H1 (cell line): ENCODE measurements at regions not wholly inside any gene's neighbourhood (a gene's known extent, or its start where the extent isn't known, plus 50 kb on each side); places are given as distances from the start of the nearest gene placed in this dataset.

Experiments
- CTCF ChIA-PET: fragments of 300-600 bp; sonication (Branson Sonifier 250); formaldehyde crosslinking; loops from one replicate; lab custom pipeline; 2021; ENCODE audit not compliant: partially characterized antibody; lab: Charles Lee
- POLR2A ChIA-PET: fragments of 300-600 bp; sonication (Branson Sonifier 250); formaldehyde crosslinking; loops from one replicate; lab custom pipeline; 2021; ENCODE audit warnings: inconsistent platforms; ENCODE audit not compliant: partially characterized antibody; lab: Charles Lee
- DNase-seq, 2 experiments: peaks; one replicate each; pipeline versions ENCODE4 v3.0.0 to v3.0.0-alpha.2; 2010 to 2022; ENCODE audit warnings: low spot score in 2 of 2, low read depth in 1 of 2, mixed read lengths in 1 of 2
- FAIRE-seq: peaks from 2 replicates; lab custom pipeline; 2011; peaks lifted over from hg19 to GRCh38; lab: Jason Lieb, UNC
- H2AFZ ChIP-seq: 2 replicates; pipeline ENCODE4 v1.8.1; 2012; ENCODE audit warnings: low read length, inconsistent platforms
- H2AK5ac ChIP-seq: 2 replicates; pipeline ENCODE4 v1.6.1; 2013; ENCODE audit warnings: low read depth, low read length
- H2BK120ac ChIP-seq: replicated peaks from 2 replicates; pipeline ENCODE3; 2013; ENCODE audit warnings: low read depth, low read length, inconsistent platforms
- H2BK12ac ChIP-seq: 2 replicates; pipeline ENCODE4 v1.6.1; 2013; ENCODE audit warnings: low read depth, low read length
- H2BK15ac ChIP-seq: 2 replicates; pipeline ENCODE4 v1.6.1; 2013; ENCODE audit warnings: low read length
- H2BK20ac ChIP-seq: 2 replicates; pipeline ENCODE4 v1.6.1; 2013; ENCODE audit warnings: low read length
- H2BK5ac ChIP-seq: 2 replicates; pipeline ENCODE4 v1.6.1; 2013; ENCODE audit warnings: low read depth, low read length
- H3K14ac ChIP-seq: 2 replicates; pipeline ENCODE4 v1.6.1; 2013; ENCODE audit warnings: inconsistent platforms; ENCODE audit not compliant: insufficient read length
- H3K18ac ChIP-seq: 2 replicates; pipeline ENCODE4 v1.6.1; 2013; ENCODE audit warnings: low read length; ENCODE audit errors: extremely low read depth
- H3K23ac ChIP-seq: 2 replicates; pipeline ENCODE4 v1.6.1; 2013; ENCODE audit warnings: inconsistent platforms; ENCODE audit not compliant: insufficient read length
- H3K23me2 ChIP-seq: 2 replicates; pipeline ENCODE4 v1.6.1; 2013; ENCODE audit warnings: low read depth, low read length
- H3K27ac ChIP-seq: 2 replicates; pipeline ENCODE4 v1.6.1; 2011; ENCODE audit warnings: low read depth, low read length, inconsistent platforms
- H3K27me3 ChIP-seq, 4 experiments: replicated peaks in 1 of 4; 1 replicate in 1 of 4; 2 replicates in 3 of 4; pipeline versions ENCODE4 v1.6.1 to v1.8.1; 2011 to 2013; ENCODE audit warnings: low read length in 3 of 4, mild to moderate bottlenecking in 3 of 4, inconsistent platforms in 2 of 4, mixed read lengths in 2 of 4, moderate library complexity in 1 of 4; ENCODE audit not compliant: control insufficient read depth in 3 of 4, insufficient read depth in 3 of 4; ENCODE audit errors: extremely low read depth in 1 of 4
- H3K36me3 ChIP-seq, 4 experiments: 2 replicates each; pipeline versions ENCODE4 v1.6.1 to v1.8.1; 2011 to 2013; ENCODE audit warnings: mild to moderate bottlenecking in 4 of 4, low read length in 3 of 4, moderate library complexity in 2 of 4, control low read depth in 1 of 4, inconsistent platforms in 1 of 4; ENCODE audit not compliant: insufficient read depth in 4 of 4, control insufficient read depth in 2 of 4
- H3K4ac ChIP-seq: replicated peaks from 2 replicates; pipeline ENCODE3; 2013; ENCODE audit warnings: low read length, low read depth, mixed read lengths, inconsistent platforms; ENCODE audit not compliant: insufficient read length
- H3K4me1 ChIP-seq, 4 experiments: replicated peaks in 1 of 4; 1 replicate in 1 of 4; 2 replicates in 3 of 4; pipeline versions ENCODE4 v1.6.1 to v1.8.1; 2011 to 2013; ENCODE audit warnings: low read length in 3 of 4, inconsistent platforms in 2 of 4, mixed read lengths in 1 of 4; ENCODE audit not compliant: insufficient read depth in 4 of 4, control insufficient read depth in 3 of 4
- H3K4me2 ChIP-seq, 2 experiments: 2 replicates each; pipeline versions ENCODE4 v1.6.1 to v1.8.1; 2011 to 2013; ENCODE audit warnings: low read depth in 2 of 2, low read length in 2 of 2, control low read depth in 1 of 2, inconsistent platforms in 1 of 2, mild to moderate bottlenecking in 1 of 2; ENCODE audit not compliant: insufficient read depth in 1 of 2
- H3K4me3 ChIP-seq, 4 experiments: fragments of 200-600, 300-600 bp in 1 of 4; sonication (generic), shearing (Covaris generic), sonication (Bioruptor Twin) in 1 of 4; 2 replicates each; pipeline versions ENCODE4 v1.5.1 to v1.8.1; 2011 to 2016; ENCODE audit warnings: low read length in 4 of 4, low read depth in 3 of 4, control low read depth in 2 of 4, inconsistent platforms in 2 of 4, mild to moderate bottlenecking in 2 of 4, mixed read lengths in 1 of 4, moderate library complexity in 1 of 4; ENCODE audit not compliant: insufficient read depth in 2 of 4; ENCODE audit errors: extremely low read depth in 1 of 4
- H3K56ac ChIP-seq: replicated peaks from 2 replicates; pipeline ENCODE3; 2013; ENCODE audit warnings: low read depth, mild to moderate bottlenecking, mixed read lengths, low read length, inconsistent platforms; ENCODE audit not compliant: insufficient read length
- H3K79me1 ChIP-seq: 2 replicates; pipeline ENCODE4 v1.6.1; 2013; ENCODE audit warnings: low read depth, low read length, control low read depth
- H3K79me2 ChIP-seq, 2 experiments: 2 replicates each; pipeline versions ENCODE4 v1.6.1 to v1.8.1; 2012 to 2013; ENCODE audit warnings: low read length in 2 of 2, mild to moderate bottlenecking in 2 of 2, inconsistent platforms in 1 of 2; ENCODE audit not compliant: insufficient read depth in 2 of 2, control insufficient read depth in 1 of 2
- H3K9ac ChIP-seq, 4 experiments: replicated peaks in 1 of 4; 1 replicate in 1 of 4; 2 replicates in 3 of 4; pipeline versions ENCODE4 v1.6.1 to v1.8.1; 2011 to 2013; ENCODE audit warnings: low read depth in 3 of 4, low read length in 3 of 4, control low read depth in 2 of 4, mild to moderate bottlenecking in 2 of 4, moderate library complexity in 2 of 4, inconsistent platforms in 1 of 4; ENCODE audit errors: extremely low read depth in 1 of 4
- H3K9me3 ChIP-seq, 2 experiments: 2 replicates each; pipeline versions ENCODE4 v1.6.1 to v1.8.1; 2012 to 2013; ENCODE audit warnings: mild to moderate bottlenecking in 2 of 2, moderate library complexity in 2 of 2, control low read depth in 1 of 2, inconsistent platforms in 1 of 2, low read depth in 1 of 2, low read length in 1 of 2, mixed read lengths in 1 of 2; ENCODE audit not compliant: insufficient read depth in 2 of 2
- H4K20me1 ChIP-seq, 2 experiments: replicated peaks in 1 of 2; 2 replicates each; pipeline versions ENCODE3 to v1.8.1; 2011 to 2013; ENCODE audit warnings: inconsistent platforms in 2 of 2, low read length in 2 of 2, mild to moderate bottlenecking in 1 of 2; ENCODE audit not compliant: insufficient read depth in 2 of 2, control insufficient read depth in 1 of 2
- H4K5ac ChIP-seq: 2 replicates; pipeline ENCODE4 v1.6.1; 2013; ENCODE audit warnings: low read length, low read depth, mixed read lengths, inconsistent platforms; ENCODE audit not compliant: insufficient read length
- H4K8ac ChIP-seq: 2 replicates; pipeline ENCODE4 v1.8.0; 2013; ENCODE audit warnings: mild to moderate bottlenecking, moderate library complexity, low read length, inconsistent platforms; ENCODE audit not compliant: insufficient read depth; ENCODE audit errors: extremely low read depth
- H4K91ac ChIP-seq: replicated peaks from 2 replicates; pipeline ENCODE3; 2013; ENCODE audit warnings: low read length, mixed read lengths, inconsistent platforms; ENCODE audit not compliant: insufficient read length
- CBX8 ChIP-seq: fragments of 300-800, 300-1000 bp; sonication (generic); IDR thresholded peaks from 2 replicates; pipeline ENCODE4 v1.7.1; 2016; ENCODE audit warnings: low read depth, low read length, borderline replicate concordance
- CTCF ChIP-seq, 3 experiments: IDR thresholded peaks; 1 replicate in 2 of 3; 2 replicates in 1 of 3; pipeline versions ENCODE4 v1.5.1 to v1.6.1; 2011; ENCODE audit warnings: low read length in 3 of 3, mild to moderate bottlenecking in 3 of 3, inconsistent platforms in 2 of 3, low read depth in 1 of 3, moderate library complexity in 1 of 3; ENCODE audit not compliant: insufficient read depth in 1 of 3; ENCODE audit errors: control extremely low read depth in 1 of 3
- GTF2F1 ChIP-seq: IDR thresholded peaks from 2 replicates; pipeline ENCODE4 v1.6.1; 2012; ENCODE audit warnings: low read depth, low read length, improper control_type of control experiment, borderline replicate concordance
- KDM1A ChIP-seq: fragments of 200-600, 300-600 bp; sonication (generic); IDR thresholded peaks from 2 replicates; pipeline ENCODE4 v1.7.1; 2016; ENCODE audit warnings: mild to moderate bottlenecking, low read length, borderline replicate concordance
- KDM5A ChIP-seq: fragments of 200-600 bp; IDR thresholded peaks from 2 replicates; pipeline ENCODE4 v1.7.1; 2012; ENCODE audit warnings: mild to moderate bottlenecking, low read length, inconsistent platforms, mixed read lengths
- MAFK ChIP-seq: IDR thresholded peaks from 2 replicates; pipeline ENCODE4 v1.6.1; 2012; ENCODE audit warnings: low read depth, mild to moderate bottlenecking, improper control_type of control experiment, low read length
- MAX ChIP-seq: IDR thresholded peaks from 2 replicates; pipeline ENCODE4 v1.6.1; 2012; ENCODE audit warnings: inconsistent platforms
- RBBP5 ChIP-seq: IDR thresholded peaks from 2 replicates; pipeline ENCODE4 v1.7.1; 2012; ENCODE audit warnings: low read depth, mild to moderate bottlenecking, inconsistent platforms, low read length, moderate library complexity, borderline replicate concordance
- TAF7 ChIP-seq: optimal IDR thresholded peaks from 2 replicates; pipeline ENCODE3; 2011; ENCODE audit warnings: low read depth, mild to moderate bottlenecking, inconsistent platforms, low read length, moderate library complexity, borderline replicate concordance
- ZNF274 ChIP-seq: IDR thresholded peaks from 2 replicates; pipeline ENCODE4 v1.7.0; 2012; ENCODE audit warnings: low read length, borderline replicate concordance; ENCODE audit errors: extremely low read depth
- WGBS, 2 experiments: shearing (Covaris generic) in 1 of 2; methylation state at CpG; one replicate each; pipeline versions ENCODE4 v1.1.6 to v1.1.7; 2013 to 2015; ENCODE audit warnings: low lambda C conversion rate in 2 of 2, mixed read lengths in 2 of 2, inconsistent platforms in 1 of 2, low coverage in 1 of 2, missing lambda C conversion rate in 1 of 2; ENCODE audit not compliant: insufficient replicate concordance in 2 of 2, insufficient coverage in 1 of 2, insufficient read length in 1 of 2; ENCODE audit errors: extremely low coverage in 1 of 2, missing lambda C conversion rate in 1 of 2; 5-methylcytosine and 5-hydroxymethylcytosine counted together
- TF ChIP-seq, protein P1 (sequence below): IDR thresholded peaks from 2 replicates; pipeline ENCODE4 v1.6.1; 2012; ENCODE audit warnings: inconsistent platforms

DNA sequence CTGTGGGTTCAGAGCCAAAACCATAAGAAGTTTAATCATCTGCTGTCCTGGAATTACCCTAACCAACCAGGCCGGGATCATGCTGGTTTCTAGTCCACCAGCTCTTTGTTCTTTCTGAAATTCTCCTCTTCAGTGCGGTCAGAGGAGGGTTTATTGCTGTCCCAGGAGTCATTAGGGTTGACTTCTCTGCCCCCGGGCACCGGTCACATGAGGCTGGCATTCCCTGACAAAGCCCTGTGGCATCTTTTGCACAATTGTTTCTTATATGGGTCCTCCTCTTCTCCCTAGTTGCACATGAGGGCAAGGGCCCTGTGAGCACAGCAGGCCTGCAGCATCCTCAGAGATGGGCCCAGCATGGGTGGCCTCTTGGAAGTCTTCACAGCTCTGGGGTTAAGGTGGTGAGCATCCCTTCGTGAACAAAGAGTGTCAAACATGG is 243.9 kb downstream of the IRF8 start:
- 91% methylated on average over 5 of the region's 5 CpGs; no CpG with 5 or more reads in 1 of the 2 experiments for WGBS, 2 experiments
- H2AK5ac ChIP-seq: no peak overlapping the region
- no peaks in the 10 kb centered on the region for H3K36me3 ChIP-seq
- no peak overlapping the region for H2BK12ac ChIP-seq
- no peaks in the 10 kb centered on the region for H3K79me1 ChIP-seq
- no peak overlapping the region for H4K8ac ChIP-seq
- no peak for FAIRE-seq
- H3K9me3 ChIP-seq: no peaks in the 10 kb centered on the region
- no peak overlapping the region for H4K5ac ChIP-seq
- no peaks in the 10 kb centered on the region for H3K79me2 ChIP-seq
- no peak overlapping the region for H3K18ac ChIP-seq
- H2BK120ac ChIP-seq: no peak overlapping the region
- H2BK5ac ChIP-seq: no peak overlapping the region
- ChIA-PET CTCF (no interaction called here), POLR2A (no interaction called here)
- no peak overlapping the region for H3K4ac ChIP-seq
- H3K4me2 ChIP-seq: no peak overlapping the region
- no peak overlapping the region for H3K4me3 ChIP-seq
- no peak overlapping the region for H3K27ac ChIP-seq
- no peak overlapping the region for H3K14ac ChIP-seq
- H2BK20ac ChIP-seq: no peak overlapping the region
- no peak overlapping the region for H4K91ac ChIP-seq
- H3K9ac ChIP-seq: no peak overlapping the region
- H3K4me1 ChIP-seq: no peaks in the 10 kb centered on the region
- DNase-seq: no peak
- TF ChIP-seq MAFK (no peak), CTCF (IDR thresholded peaks at IDR 0.05; ENCODE audit: control extremely low read depth in 1 of 3, insufficient read depth in 1 of 3, low read depth in 1 of 3, low read length in 3 of 3) (no peak), RBBP5 (no peak), MAX (no peak), TAF7 (no peak), KDM5A (no peak), CBX8 (no peak), GTF2F1 (no peak), KDM1A (no peak), ZNF274 (no peak)
- TF ChIP-seq, protein P1, sequence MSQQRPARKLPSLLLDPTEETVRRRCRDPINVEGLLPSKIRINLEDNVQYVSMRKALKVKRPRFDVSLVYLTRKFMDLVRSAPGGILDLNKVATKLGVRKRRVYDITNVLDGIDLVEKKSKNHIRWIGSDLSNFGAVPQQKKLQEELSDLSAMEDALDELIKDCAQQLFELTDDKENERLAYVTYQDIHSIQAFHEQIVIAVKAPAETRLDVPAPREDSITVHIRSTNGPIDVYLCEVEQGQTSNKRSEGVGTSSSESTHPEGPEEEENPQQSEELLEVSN: no peak
- H3K27me3 ChIP-seq: no peaks in the 10 kb centered on the region; a peak in 1 of 7 replicates
- no peak overlapping the region for H3K56ac ChIP-seq
- peaks cover 0 to under 1% of the 10 kb centered on the region in 2 experiments for H4K20me1 ChIP-seq
- H2BK15ac ChIP-seq: no peak overlapping the region
- no peaks in the 10 kb centered on the region for H3K23me2 ChIP-seq
- H3K23ac ChIP-seq: no peak overlapping the region
- H2AFZ ChIP-seq: no peak overlapping the region
